ENCODE measurements at regions not wholly inside any gene's neighbourhood (a gene's known extent, or its start where the extent isn't known, plus 50 kb on each side); places are given as distances from the start of the nearest gene placed in this dataset.

- DNase-seq, result no peak
Measured at GRCh38 chr4:120524237-120524636, 398.3 kb downstream of the PRDM5 start.

- DNase-seq, result no peak
Measured at GRCh38 chr4:120520761-120521160, 401.8 kb downstream of the PRDM5 start.

GRCh38 chr4:120517966-120518365 lies 404.6 kb downstream of the PRDM5 start:
- no peak for DNase-seq

GRCh38 chr4:120509719-120510118 lies 412.8 kb downstream of the PRDM5 start:
- DNase-seq, result no peak

- DNase-seq, result no peak
Measured at GRCh38 chr4:120509222-120509621, 413.3 kb downstream of the PRDM5 start.

GRCh38 chr4:120508036-120508435 lies 414.5 kb downstream of the PRDM5 start:
- no peak for DNase-seq

- DNase-seq, result no peak
Measured at GRCh38 chr4:120506536-120506935, 416.0 kb downstream of the PRDM5 start.

GRCh38 chr4:120498678-120499077 lies 423.8 kb downstream of the PRDM5 start:
- DNase-seq, result no peak

- DNase-seq, result no peak
Measured at GRCh38 chr4:120491481-120491880, 424.8 kb upstream of the MAD2L1 start.

GRCh38 chr4:120481756-120482155 lies 415.1 kb upstream of the MAD2L1 start:
- no peak for DNase-seq

GRCh38 chr4:120472447-120473131 lies 405.9 kb upstream of the MAD2L1 start:
- DNase-seq, result no peak

- no peak for DNase-seq
Measured at GRCh38 chr4:120466429-120466828, 399.8 kb upstream of the MAD2L1 start.

- no peak for DNase-seq
Measured at GRCh38 chr4:120454788-120455187, 388.1 kb upstream of the MAD2L1 start.

GRCh38 chr4:120452536-120452935 lies 385.9 kb upstream of the MAD2L1 start:
- no peak for DNase-seq

GRCh38 chr4:120452001-120452400 lies 385.4 kb upstream of the MAD2L1 start:
- DNase-seq, result no peak

GRCh38 chr4:120447774-120448173 lies 381.1 kb upstream of the MAD2L1 start:
- DNase-seq, result no peak

GRCh38 chr4:120446051-120446567 lies 379.5 kb upstream of the MAD2L1 start:
- DNase-seq, result no peak

- DNase-seq, result no peak
Measured at GRCh38 chr4:120445186-120445585, 378.5 kb upstream of the MAD2L1 start.

GRCh38 chr4:120443116-120443515 lies 376.5 kb upstream of the MAD2L1 start:
- DNase-seq, result no peak

GRCh38 chr4:120440730-120441129 lies 374.1 kb upstream of the MAD2L1 start:
- no peak for DNase-seq

- DNase-seq, result no peak
Measured at GRCh38 chr4:120435179-120435578, 368.5 kb upstream of the MAD2L1 start.

- DNase-seq, result no peak
Measured at GRCh38 chr4:120434756-120435155, 368.1 kb upstream of the MAD2L1 start.

- no peak for DNase-seq
Measured at GRCh38 chr4:120432301-120432860, 365.7 kb upstream of the MAD2L1 start.

GRCh38 chr4:120431180-120431579 lies 364.5 kb upstream of the MAD2L1 start:
- no peak for DNase-seq

GRCh38 chr4:120418146-120418545 lies 351.5 kb upstream of the MAD2L1 start:
- DNase-seq, result no peak
